Fibroblast of skin of right biceps (primary cell): ENCODE measurements at regions not wholly inside any gene's neighbourhood (a gene's known extent, or its start where the extent isn't known, plus 50 kb on each side); places are given as distances from the start of the nearest gene placed in this dataset.
A peak's percentile ranks its signal among the peaks of the same experiment; 100 is the strongest.

Experiments used
- DNase-seq: peaks from one replicate; pipeline ENCODE4 v3.0.0-alpha.2; 2013

DNA sequence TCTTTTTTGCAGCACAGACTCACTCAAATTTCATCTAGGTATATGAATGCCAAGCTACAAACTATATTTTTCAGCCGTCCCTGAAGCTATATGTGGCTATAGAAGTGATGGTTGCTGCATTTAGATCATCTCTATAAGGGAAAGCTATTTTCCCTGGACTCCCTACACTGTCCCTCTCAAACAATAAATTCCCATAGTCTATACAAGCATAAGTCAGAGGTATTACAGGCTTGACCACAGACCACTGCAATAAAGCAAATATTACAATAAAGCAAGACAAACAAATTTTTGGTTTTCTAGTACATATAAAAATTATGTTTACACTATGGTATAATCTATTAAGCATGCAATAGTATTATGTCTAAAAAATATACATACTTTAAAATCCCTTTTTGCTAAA, 1015.5 kb upstream of the LRRN3 start:
- DNase-seq: no peak

DNA sequence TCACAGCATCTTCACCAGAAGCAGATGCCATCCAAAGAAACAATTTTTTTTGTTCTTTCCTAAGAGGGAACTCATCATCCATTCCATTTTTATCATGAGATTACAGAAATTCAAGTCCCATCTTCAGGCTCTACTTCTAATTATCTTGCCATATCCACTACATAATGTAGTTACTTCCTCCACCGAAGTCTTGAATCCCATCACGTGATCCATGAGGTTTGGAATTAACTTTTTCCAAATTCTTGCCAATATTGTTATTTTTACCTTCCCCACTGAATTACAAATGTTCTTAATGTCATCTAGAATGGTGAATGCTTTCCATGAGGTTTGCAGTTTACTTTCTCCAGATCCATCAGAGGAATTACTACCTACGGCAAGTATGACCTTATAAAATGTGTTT, 1014.7 kb upstream of the LRRN3 start:
- DNase-seq: no peak

DNA sequence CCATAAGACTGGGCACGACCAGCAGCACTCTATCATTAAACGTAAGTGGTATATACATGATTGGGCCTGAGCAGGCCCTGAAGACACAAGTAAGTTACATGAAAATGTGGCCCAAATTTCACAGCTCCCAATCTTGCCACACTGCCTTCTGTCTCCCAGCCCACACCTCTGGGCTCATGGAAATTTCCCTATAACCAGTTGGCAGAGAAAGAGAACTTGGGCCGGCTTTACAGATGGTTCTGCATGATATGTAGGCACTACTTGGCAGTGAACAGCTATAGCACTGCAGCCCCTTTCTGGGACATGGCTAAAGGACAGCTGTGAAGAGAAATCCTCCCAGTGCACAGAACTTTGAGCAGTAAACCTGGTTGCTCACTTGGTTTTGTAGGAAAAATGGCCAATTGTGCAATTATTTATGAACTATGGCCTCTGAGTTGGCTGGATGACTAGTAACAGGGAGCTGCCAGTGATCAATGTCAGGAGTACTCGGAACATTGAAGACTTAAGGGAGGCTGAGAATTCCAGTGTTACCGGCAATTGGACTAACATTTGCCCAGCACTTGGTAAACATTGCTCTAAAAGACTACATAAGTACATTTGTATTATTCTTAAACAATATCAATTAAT, 1006.6 kb upstream of the LRRN3 start:
- no peak for DNase-seq

DNA sequence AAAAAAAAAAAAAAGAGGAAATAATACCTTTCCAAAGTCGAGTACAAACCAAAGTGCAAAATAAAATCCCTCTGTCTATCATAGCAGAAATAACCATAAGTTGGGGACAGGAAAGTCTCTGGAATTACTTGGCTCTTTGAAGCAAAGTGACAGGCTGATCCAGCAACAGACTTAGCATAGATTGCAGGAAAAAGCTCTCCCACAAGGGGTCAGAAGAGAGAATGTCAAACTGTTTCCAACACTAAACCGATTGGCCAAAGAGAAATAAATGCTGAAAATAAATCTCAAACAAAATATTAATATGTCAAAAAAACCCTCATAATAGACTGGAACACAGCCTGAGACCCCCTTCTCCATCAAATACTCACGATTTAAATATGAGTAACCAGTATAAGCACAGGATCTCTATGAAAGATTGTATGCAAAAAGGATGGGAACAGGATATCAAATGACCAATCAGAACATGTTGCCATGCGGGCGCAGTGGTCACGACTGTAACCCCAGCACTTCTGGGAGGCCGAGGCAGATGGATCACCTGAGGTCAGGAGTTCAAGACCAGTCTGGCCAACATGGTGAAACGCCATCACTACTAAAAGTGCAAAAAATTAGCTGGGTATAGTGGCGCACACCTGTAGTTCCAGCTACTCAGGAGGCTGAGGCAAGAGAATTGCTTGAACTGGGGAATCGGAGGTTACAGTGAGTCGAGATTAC, 1000.7 kb upstream of the LRRN3 start:
- peak; percentile 12 for DNase-seq

DNA sequence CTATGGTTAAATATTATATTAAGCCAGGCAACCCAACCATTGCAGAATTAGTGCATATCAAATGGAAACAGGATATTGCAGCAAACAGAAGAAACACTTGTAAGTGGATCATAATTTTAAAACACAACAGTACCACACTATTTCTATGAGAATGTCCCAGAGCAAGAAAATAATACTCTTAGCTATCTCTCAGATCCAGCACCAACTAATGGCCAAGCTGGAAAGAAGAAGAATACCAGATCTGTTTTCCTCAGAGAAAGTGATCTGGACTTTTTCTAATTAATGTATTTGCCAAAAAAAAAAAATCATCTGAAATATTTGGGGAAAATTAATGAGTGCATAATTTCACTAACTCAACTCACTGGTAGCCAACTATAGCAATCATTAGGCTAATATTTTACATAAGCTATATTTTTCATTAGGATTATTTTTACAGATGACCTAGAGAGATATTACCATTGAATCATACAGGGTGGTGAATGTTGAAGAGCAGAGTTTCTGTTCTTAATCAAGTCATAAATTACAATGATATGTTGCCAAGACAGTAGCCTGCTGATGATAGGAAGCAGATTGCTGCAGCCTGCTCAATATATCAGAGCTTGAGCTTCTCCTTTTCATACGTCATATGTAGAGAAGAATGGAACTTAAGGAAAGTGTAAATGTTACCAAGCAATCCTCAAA, 995.4 kb upstream of the LRRN3 start:
- no peak for DNase-seq

DNA sequence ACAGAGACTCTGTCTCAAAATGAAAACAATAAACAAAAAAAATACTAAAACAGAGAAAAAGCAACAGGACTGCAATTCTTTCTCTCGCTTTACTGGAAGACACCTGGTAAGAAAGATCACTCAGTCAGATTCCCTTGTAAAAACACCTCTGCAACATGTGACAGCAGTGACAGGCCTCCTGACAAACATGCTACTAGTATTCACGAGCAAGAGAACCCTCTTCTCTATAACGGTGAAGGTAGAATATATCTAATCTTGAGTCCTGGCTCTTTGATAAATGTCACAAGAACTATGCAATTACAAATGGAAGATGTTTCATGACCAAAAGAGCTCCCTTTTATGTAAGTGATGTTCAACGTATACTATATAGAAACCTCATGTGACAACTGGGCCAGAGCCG, 986.7 kb upstream of the LRRN3 start:
- DNase-seq: no peak

DNA sequence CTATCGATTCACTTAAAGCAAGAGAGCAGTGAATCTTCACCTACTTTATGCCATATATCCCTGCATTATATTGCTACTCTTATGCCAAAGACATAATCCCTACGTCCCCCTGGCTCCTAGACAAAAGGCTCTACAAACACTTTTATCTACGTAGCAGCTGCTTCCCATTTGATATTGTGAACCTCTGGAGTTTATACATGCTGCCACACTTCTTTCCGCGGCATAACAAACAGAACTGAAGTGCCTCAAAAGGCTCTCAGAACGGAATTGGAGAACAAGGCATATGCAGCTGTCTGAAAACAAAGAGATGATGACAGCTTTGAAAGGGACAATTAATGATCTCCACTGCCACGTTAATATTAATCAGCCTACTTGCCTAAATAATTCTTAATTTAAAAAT, 985.6 kb upstream of the LRRN3 start:
- no peak for DNase-seq

DNA sequence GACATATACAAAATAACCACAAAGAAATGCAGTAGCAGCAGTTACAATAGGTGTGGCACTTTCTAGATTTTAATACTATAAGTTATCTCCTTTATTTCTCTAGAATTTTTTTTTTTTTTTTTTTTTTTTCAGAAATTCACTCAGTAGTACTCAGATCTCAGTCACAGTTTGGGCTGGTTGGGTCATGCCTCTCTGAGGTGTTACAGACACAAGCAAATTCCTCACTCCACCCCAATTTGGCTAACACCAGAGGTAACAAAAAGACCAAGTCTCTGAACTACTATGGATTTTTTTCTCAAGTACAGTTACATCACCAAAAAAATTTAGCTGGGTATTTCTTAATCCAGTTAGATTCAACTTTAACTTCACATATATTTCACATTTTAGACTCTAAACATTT, 985.1 kb upstream of the LRRN3 start:
- DNase-seq: no peak

DNA sequence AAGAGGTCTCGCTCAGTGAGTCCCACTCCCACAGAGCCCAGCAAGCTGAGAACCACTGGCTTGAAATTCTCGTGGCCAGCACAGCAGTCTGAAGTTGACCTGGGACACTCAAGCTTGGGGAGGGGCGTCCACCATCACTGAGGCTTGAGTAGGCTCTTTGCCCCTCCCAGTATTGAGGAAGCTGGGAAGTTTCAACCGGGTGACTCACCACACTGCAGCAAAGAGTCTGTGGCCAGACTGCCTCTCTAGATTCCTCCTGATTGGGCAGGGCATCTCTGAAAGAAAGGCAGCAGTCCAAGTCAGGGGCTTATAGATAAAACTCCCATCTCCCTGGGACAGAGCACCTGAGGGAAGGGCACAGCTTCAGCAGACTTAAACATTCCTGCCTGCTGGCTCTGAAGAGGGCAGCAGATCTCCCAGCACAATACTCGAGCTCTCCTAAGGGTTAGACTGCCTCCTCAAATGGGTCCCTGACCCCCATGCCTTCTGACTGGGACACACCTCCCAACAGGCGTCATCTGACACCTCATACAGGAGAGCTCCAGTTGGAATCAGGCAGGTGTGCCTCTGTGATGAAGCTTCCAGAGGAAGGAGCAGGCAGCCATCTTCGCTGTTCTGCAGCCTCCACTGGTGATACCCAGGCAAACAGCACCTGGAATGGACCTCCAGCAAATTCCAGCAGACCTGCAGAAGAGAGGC, 970.9 kb upstream of the LRRN3 start:
- peak; percentile 0 for DNase-seq

DNA sequence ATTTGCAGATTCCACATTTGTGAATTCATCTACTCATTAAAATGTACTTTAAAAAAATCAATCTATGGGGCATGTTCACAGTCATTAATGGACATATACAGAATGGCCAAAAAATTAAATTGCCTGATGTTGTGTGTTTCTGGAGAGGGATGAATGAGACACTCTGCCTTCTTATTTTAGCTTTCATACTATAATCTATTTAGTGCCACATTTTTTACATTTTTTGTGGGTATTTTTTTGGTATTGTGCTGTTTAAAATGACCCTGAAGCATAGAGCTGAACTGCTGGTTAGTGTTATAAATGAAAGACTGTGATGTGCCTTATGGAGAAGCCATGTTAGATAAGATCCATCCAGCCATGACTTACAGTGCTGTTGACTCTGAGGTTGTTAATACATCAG, 961.8 kb upstream of the LRRN3 start:
- DNase-seq: no peak

DNA sequence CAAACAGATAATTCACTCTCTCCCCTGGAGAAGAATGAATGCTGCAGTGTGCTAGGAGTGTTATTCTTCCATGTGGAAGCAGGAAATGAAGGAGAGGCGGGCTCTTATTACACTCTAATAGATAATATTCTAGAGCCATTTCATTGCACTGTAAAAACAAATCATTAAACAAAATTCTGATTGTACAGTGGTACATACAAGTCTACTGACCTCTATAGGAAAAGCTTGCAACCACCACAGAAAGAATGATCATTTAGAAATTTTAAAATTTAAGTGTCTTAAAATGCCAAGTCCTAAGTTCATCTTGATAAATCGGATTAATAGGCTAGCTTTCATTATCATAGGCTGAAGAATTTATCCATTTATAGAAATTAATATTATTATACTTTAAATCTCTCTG, 960.3 kb upstream of the LRRN3 start:
- DNase-seq: no peak

DNA sequence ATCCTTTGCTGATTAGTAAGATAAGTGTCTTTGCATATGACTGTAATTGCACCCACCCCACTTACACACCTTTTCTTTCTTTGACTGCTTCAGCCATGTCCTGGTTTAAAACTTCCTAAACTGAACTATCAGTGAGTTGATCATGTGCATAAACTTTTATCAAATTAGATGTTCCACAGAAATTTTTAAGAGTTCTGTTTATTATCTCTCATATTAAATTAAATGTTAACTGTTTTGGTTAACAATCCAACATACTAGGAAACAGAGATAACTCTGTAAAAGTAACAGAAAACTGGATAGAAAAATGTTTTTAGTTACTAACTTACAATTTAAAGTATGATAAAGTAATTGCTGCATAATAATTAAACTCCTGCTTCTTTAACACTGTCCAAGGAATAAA, 959.6 kb upstream of the LRRN3 start:
- DNase-seq: no peak

DNA sequence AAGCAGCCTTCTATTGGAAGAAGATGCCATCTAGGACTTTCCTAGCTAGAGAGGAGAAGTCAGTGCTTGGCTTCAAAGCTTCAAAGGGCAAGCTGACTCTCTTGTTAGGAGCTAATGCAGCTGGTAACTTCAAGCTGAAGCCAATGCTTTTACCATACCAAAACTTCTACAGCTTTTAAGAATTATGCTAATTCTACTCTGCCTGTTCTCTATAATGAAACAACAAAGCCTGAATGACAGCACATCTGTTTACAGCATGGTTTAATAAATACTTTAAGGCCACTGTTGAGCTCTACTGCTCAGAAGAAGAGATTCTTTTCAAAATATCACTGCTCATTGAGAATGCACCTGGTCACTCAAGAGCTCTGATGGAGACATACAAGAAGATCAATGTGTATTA, 951.9 kb upstream of the LRRN3 start:
- DNase-seq: no peak

DNA sequence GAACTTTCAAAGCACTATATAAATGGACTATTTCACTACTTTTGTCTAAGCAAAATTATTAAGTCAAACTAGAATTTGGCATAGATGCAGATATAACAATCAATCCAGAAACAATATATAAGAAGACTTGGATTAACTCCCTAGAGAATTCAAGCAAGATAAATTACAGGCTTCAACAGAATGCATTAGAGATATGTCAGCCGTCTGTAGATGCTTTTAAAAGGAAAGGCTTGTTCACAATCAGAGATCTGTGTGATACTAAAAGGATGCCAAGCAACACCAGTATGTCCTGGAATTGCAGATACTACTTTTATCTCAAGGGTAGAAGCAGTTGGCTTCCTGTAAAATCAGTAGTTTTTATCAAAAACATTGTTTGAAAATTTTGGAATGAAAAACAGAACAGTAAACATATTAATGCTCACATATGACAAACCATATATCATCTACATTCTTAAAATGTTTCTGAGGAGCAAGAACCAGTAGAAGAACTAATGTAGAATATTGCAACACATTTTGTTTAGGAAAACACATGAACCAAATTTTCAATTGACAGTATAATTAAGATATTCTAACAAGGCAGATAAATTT, 947.9 kb upstream of the LRRN3 start:
- no peak for DNase-seq

DNA sequence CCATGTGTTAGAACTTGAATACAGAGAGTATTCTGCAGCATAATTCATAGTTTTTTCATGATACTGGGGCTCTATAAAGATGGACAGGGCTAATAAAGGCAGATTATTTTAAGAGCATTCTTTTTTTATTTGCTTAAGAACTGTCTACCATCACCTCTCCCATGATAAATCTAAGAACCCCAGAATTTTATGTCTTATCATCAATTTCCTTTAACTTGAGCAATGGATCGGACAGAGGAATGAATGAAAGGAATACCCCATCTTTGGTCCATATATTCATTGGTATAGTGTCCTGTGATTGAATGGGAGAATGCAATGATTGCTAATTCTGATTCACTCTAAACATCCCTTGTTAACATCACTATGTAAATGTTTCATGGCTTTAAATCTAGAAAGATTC, 946.3 kb upstream of the LRRN3 start:
- DNase-seq: no peak

DNA sequence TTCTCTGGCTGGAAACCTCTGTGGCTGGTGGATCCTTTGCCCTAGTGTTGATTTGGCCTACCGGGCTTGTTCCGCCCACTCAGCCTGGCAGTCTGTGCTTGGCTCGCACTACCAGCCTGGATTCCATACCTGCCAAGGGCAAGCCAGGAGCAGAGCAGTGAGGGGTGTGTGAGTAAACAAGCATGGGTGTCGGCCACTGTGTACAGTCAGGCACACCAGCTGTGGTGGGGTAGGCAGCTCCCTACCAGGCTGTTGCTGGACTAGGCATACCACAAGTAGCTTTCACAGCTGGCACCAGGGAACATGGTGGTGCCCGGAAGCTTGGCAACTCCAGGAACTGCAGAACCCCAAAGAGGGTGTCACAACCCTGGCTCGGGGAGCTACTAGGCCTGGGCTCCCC, 942.9 kb upstream of the LRRN3 start:
- no peak for DNase-seq

DNA sequence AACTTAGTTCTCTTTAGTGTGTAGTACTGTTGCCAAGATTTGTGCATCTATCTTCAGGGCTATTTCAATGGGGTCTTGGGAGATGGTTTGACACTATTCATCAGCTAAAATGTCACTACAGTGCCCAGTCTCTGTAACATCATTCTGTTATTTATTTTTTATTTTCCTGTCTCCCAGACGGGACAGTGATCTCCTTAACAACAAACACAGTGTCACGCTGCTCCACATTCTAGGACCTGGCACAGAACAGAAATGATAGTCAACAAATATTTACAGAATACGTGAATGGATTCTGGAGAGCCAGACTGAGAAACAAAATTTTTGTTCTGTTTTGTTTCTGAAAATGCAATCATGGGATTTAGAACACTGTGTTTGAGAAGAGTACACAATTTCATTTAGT, 937.7 kb upstream of the LRRN3 start:
- no peak for DNase-seq

DNA sequence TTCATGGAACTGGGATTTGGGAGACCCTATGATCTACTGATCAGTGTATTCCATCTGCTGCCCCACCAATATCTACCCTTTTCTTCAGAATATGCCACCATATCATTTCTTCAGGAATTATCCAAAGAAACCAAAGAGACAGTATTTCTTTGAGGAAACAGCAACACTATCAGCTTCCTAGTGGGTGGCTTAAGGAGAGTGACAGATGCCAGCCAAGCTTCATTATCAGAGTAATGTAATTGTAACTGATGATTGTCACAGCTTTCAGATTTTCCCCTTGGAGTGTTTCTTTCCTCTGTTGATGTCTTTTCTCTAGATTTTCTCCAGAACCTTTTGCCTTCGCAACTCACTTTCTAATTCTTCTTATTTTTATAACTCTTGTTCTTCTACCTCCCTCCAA, 934.4 kb upstream of the LRRN3 start:
- no peak for DNase-seq

DNA sequence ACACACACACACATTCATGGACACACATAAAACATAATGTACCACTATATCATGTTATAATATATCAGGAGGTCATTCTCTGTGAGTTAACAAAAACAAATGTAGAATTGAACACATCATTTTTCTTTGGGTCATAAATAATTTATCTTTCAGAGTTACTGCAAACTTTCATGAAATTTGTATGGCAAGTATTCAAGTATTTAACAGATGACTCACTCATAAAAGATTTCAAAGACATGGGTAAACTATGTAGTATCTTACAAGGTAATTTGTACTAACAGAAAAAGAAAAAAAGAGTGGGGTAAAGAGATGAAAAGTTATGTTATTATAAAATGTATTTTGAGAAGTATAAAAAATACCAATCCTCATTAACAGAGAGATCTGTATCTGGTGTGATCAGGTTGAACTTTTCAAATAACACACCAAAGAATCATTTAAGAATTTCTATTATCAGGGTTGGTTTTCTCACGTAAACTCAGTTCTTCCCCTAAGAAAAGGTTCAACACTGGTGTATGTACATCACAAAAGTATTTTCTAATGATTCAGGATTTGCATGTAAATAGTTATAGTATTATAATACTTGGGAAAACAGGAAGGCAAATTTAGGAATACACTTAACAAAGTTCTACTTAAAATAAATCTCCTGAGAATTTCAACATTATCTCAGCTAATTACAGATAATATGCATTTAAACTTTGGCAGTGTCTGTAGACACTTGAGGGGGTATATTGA, 933.1 kb upstream of the LRRN3 start:
- peak; percentile 55 for DNase-seq

DNA sequence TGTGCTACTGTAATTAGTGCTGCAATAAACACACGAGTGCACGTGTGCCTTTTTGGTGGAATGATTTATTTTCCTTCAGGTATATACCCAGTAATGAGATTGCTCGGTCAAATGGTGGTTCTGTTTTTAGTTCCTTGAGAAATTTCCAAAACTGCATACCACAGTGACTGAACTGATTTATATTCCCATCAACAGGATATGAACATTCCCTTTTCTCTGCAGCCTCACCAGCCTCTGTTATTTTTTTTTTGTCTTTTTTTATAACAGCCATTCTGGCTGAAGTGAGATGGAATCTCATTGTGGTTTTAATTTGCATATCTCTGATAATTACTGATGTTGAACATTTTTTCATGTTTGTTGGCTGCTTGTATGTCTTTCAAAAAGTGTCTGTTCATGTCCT, 922.9 kb upstream of the LRRN3 start:
- DNase-seq: peak; percentile 24

DNA sequence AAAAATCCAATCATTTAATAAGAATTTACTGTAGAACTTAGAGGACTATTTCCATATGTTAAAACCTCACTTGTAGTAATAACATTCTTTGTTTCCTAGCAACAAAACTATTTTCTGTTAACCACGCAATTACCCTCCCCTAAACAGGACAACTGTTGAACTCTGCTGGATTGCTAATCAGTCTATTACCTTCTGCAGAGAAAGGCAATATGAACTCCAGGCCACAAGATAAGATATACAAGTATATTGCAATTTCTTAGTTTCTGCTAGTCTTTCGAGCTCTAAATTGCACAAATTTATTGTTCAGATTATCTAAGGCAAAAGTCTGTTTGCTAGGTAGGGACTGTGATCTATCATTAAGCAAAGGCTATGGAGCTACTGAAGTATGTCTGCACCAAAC, 920.1 kb upstream of the LRRN3 start:
- DNase-seq: peak; percentile 16

DNA sequence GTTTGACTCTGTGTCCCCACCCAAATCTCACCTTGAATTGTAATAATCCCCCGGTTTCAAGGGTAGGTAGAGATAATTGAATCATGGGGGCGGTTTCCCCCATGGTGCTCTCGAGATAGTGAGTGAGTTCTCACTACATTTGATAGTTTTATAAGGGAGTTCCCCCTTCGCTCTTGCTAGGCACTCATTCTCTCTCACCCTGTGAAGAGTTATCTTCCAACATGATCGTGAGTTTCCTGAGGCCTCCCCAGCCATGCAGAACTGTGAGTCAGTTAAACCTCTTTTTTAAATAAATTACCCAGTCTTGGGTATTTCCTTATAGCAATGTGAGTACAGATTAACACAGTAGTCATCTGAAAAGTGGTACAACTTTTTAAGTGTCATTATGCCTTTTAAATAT, 913.5 kb upstream of the LRRN3 start:
- DNase-seq: no peak

DNA sequence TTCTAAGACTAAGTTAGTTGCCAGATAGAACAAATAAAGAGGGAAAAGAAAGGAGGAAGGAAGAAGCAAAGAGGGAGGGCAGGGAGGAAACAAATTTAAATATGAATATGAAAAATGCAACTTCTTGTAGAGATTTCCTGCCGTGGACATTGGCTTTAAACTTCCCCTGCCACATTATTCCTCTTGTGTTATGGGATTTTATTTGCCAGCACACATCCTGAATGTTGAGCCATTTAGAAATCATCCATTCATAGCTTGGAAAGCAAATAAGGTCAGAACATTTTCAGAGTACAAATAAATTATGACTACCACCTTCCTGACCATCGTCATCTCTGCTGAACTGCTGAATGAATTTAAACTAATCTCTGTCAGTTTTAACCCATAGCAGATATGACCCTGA, 911.9 kb upstream of the LRRN3 start:
- DNase-seq: no peak
